MM.1S (cell line): ENCODE measurements at regions not wholly inside any gene's neighbourhood (a gene's known extent, or its start where the extent isn't known, plus 50 kb on each side); places are given as distances from the start of the nearest gene placed in this dataset.

Experiments used
- EZH2 ChIP-seq: fragments of 300-600 bp; sonication (generic); optimal IDR thresholded peaks from 2 replicates; pipeline ENCODE3; 2017; ENCODE audit warnings: low read depth, mild to moderate bottlenecking, antibody characterized with exemption, low read length, mixed read lengths
- TF ChIP-seq, protein P1 (sequence below): fragments of 300-600 bp; sonication (generic); IDR thresholded peaks from 2 replicates; pipeline ENCODE4 v1.5.1; 2016; ENCODE audit warnings: antibody characterized with exemption, low read length, mixed read lengths

DNA sequence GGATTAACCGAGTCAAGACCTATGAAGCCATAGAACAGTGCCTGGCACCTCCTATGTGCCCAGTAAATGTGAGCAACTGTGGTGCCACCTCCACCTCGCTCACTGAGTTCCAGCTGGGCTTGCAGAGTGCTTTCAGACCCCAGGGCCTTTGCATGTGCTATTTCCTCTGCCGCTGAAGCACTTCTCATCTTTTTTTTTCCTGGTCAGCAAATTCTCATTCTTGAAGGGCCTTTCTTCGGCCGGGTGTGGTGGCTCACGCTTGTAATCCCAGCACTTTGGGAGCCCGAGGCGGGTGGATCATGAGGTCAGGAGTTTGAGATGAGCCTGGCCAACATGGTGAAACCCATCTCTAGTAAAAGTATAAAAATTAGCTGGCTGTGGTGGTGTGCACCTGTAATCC, 76.5 kb downstream of the MSX1 start:
- TF ChIP-seq, protein P1, sequence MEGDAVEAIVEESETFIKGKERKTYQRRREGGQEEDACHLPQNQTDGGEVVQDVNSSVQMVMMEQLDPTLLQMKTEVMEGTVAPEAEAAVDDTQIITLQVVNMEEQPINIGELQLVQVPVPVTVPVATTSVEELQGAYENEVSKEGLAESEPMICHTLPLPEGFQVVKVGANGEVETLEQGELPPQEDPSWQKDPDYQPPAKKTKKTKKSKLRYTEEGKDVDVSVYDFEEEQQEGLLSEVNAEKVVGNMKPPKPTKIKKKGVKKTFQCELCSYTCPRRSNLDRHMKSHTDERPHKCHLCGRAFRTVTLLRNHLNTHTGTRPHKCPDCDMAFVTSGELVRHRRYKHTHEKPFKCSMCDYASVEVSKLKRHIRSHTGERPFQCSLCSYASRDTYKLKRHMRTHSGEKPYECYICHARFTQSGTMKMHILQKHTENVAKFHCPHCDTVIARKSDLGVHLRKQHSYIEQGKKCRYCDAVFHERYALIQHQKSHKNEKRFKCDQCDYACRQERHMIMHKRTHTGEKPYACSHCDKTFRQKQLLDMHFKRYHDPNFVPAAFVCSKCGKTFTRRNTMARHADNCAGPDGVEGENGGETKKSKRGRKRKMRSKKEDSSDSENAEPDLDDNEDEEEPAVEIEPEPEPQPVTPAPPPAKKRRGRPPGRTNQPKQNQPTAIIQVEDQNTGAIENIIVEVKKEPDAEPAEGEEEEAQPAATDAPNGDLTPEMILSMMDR, result no peak
- no peak for TF ChIP-seq EZH2
